ENCODE measurements at regions not wholly inside any gene's neighbourhood (a gene's known extent, or its start where the extent isn't known, plus 50 kb on each side); places are given as distances from the start of the nearest gene placed in this dataset.
A peak's percentile ranks its signal among the peaks of the same experiment; 100 is the strongest.

GRCh38 chr6:88367248-88367647 lies 201.1 kb upstream of the CNR1 start:
- in situ Hi-C loops (cut with HindIII; ENCODE audit: low sequenced_read_pairs) = no loop called here
- no peak for DNase-seq (ENCODE audit: low spot score)

GRCh38 chr6:88366672-88367071 lies 200.5 kb upstream of the CNR1 start:
- in situ Hi-C loops (cut with HindIII; ENCODE audit: low sequenced_read_pairs) = no loop called here

GRCh38 chr6:88365656-88366055 lies 199.5 kb upstream of the CNR1 start:
- in situ Hi-C loops (cut with HindIII; ENCODE audit: low sequenced_read_pairs) = no loop called here
- no peak for DNase-seq (ENCODE audit: low spot score)

More at GRCh38 chr6:88366672-88367071, 200.5 kb upstream of the CNR1 start:
- no peak for DNase-seq (ENCODE audit: low spot score)

GRCh38 chr6:88365230-88365629 lies 199.1 kb upstream of the CNR1 start:
- DNase-seq (ENCODE audit: low spot score) = no peak
- in situ Hi-C loops (cut with HindIII; ENCODE audit: low sequenced_read_pairs) = no loop called here

- in situ Hi-C loops (cut with HindIII; ENCODE audit: low sequenced_read_pairs) = no loop called here
These were observed 195.6 kb upstream of the CNR1 start for GRCh38 chr6:88361754-88362153.

GRCh38 chr6:88361298-88361697 lies 195.2 kb upstream of the CNR1 start:
- no peak for DNase-seq (ENCODE audit: low spot score)
- in situ Hi-C loops (cut with HindIII; ENCODE audit: low sequenced_read_pairs) = no loop called here

More at GRCh38 chr6:88361754-88362153, 195.6 kb upstream of the CNR1 start:
- no peak for DNase-seq (ENCODE audit: low spot score)

GRCh38 chr6:88360203-88360797 lies 194.2 kb upstream of the CNR1 start:
- in situ Hi-C loops (cut with HindIII; ENCODE audit: low sequenced_read_pairs) = no loop called here
- no peak for DNase-seq (ENCODE audit: low spot score)

GRCh38 chr6:88359530-88360202 lies 193.5 kb upstream of the CNR1 start:
- DNase-seq (ENCODE audit: low spot score) = no peak
- in situ Hi-C loops (cut with HindIII; ENCODE audit: low sequenced_read_pairs) = no loop called here

- no peak for DNase-seq (ENCODE audit: low spot score)
- in situ Hi-C loops (cut with HindIII; ENCODE audit: low sequenced_read_pairs) = no loop called here
These were observed 192.7 kb upstream of the CNR1 start for GRCh38 chr6:88358846-88359245.

GRCh38 chr6:88349511-88349910 lies 183.4 kb upstream of the CNR1 start:
- in situ Hi-C loops (cut with HindIII; ENCODE audit: low sequenced_read_pairs) = no loop called here
- DNase-seq (ENCODE audit: low spot score) = no peak

GRCh38 chr6:88342336-88342735 lies 176.2 kb upstream of the CNR1 start:
- DNase-seq (ENCODE audit: low spot score) = no peak
- in situ Hi-C loops (cut with HindIII; ENCODE audit: low sequenced_read_pairs) = no loop called here

GRCh38 chr6:88339761-88340160 lies 173.6 kb upstream of the CNR1 start:
- DNase-seq (ENCODE audit: low spot score) = no peak
- in situ Hi-C loops (cut with HindIII; ENCODE audit: low sequenced_read_pairs) = no loop called here

GRCh38 chr6:88321306-88321705 lies 155.2 kb upstream of the CNR1 start:
- in situ Hi-C loops (cut with HindIII; ENCODE audit: low sequenced_read_pairs) = no loop called here
- DNase-seq (ENCODE audit: low spot score) = no peak

GRCh38 chr6:88311561-88311960 lies 145.4 kb upstream of the CNR1 start:
- no peak for DNase-seq (ENCODE audit: low spot score)
- in situ Hi-C loops (cut with HindIII; ENCODE audit: low sequenced_read_pairs) = no loop called here

GRCh38 chr6:88304520-88304919 lies 138.4 kb upstream of the CNR1 start:
- DNase-seq (ENCODE audit: low spot score) = no peak

GRCh38 chr6:88302769-88303225 lies 136.7 kb upstream of the CNR1 start:
- no peak for DNase-seq (ENCODE audit: low spot score)
- in situ Hi-C loops (cut with HindIII; ENCODE audit: low sequenced_read_pairs) = no loop called here

More at GRCh38 chr6:88304520-88304919, 138.4 kb upstream of the CNR1 start:
- in situ Hi-C loops (cut with HindIII; ENCODE audit: low sequenced_read_pairs) = no loop called here

- in situ Hi-C loops (cut with HindIII; ENCODE audit: low sequenced_read_pairs) = no loop called here
- no peak for DNase-seq (ENCODE audit: low spot score)
These were observed 136.0 kb upstream of the CNR1 start for GRCh38 chr6:88301888-88302768.

- in situ Hi-C loops (cut with HindIII; ENCODE audit: low sequenced_read_pairs) = no loop called here
- no peak for DNase-seq (ENCODE audit: low spot score)
These were observed 135.1 kb upstream of the CNR1 start for GRCh38 chr6:88301256-88301655.

- peak; percentile 62 for DNase-seq (ENCODE audit: low spot score)
- in situ Hi-C loops (cut with HindIII; ENCODE audit: low sequenced_read_pairs) = no loop called here
These were observed 132.1 kb upstream of the CNR1 start for GRCh38 chr6:88298066-88298845.

All from G401 (cell line).